Right renal pelvis (tissue), 4 donors: ENCODE measurements at regions not wholly inside any gene's neighbourhood (a gene's known extent, or its start where the extent isn't known, plus 50 kb on each side); places are given as distances from the start of the nearest gene placed in this dataset.

Experiments
- DNase-seq, 4 donors: peaks; one replicate each; pipeline ENCODE4 v3.0.0-alpha.2; 2013; ENCODE audit warnings: low read depth in 4 of 4, low spot score in 3 of 4, missing footprints in 1 of 4

- DNase-seq = no peak
These were observed 157.7 kb upstream of the SLC24A2 start for GRCh38 chr9:19946441-19947109.

- DNase-seq = no peak
These were observed 153.0 kb upstream of the SLC24A2 start for GRCh38 chr9:19941874-19942273.

GRCh38 chr9:19940811-19941535 is 152.1 kb upstream of the SLC24A2 start:
- peak in 2 of 4 donors; percentile 51 to 69 for DNase-seq

- no peak for DNase-seq
These were observed 151.0 kb upstream of the SLC24A2 start for GRCh38 chr9:19939734-19940278.

GRCh38 chr9:19938990-19939733 is 150.3 kb upstream of the SLC24A2 start:
- no peak for DNase-seq

DNA sequence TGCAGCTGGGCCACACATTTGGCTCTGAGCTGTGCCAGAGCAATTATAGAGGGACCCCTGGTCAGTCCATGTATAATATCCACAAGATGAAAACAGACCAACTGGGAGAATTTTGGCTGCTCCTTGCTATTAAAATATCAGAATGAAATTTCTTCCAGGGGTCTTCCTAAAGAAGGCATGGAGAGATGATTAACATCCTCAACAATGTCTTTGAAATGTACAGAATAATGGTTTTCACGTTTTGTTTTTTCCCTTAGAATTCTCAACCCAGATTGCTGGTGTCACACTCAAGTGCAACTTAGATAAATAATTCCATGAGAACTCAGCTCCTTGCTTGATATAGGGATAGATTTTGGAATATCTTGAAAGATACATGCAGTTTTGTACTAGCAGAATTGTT is 148.3 kb upstream of the SLC24A2 start:
- DNase-seq = no peak

DNA sequence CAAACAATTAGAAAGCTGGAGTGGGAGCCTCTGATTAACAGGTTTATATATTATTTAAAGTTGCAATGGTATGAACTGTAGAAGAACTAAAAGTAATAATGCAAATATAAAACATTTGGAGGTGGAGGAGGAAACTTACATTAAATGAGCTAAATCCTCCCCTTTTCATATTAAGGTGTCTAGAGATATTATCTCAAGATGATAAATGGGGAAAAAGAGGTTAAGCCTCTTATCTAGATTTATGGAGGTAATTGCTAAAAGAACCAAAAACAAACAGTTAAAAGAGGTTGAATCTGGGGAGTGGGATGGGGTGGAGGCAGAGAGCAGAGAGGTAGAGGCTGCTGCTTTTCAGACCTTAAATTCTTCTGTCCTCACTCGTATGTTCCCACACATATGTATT is 147.8 kb upstream of the SLC24A2 start:
- DNase-seq = no peak

DNA sequence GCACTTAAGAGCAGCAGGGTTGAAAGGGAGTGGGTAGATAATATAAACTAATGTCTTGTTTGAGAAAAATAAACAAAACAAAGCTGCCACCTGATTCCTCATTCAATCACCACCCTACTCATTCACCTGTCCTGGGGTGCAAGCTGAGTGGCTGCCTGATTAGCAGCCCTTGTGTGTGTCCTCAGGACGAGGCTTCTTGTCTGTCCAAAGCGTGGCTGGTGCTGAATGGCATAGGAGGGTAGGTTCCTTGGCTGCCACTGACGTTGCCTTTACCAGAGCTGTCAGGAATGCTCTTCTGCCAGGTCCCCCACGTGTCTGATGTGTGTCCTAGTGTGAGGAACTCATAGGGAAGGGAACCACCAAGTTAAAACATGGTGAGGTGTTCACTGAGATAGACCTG is 146.6 kb upstream of the SLC24A2 start:
- DNase-seq = no peak

DNA sequence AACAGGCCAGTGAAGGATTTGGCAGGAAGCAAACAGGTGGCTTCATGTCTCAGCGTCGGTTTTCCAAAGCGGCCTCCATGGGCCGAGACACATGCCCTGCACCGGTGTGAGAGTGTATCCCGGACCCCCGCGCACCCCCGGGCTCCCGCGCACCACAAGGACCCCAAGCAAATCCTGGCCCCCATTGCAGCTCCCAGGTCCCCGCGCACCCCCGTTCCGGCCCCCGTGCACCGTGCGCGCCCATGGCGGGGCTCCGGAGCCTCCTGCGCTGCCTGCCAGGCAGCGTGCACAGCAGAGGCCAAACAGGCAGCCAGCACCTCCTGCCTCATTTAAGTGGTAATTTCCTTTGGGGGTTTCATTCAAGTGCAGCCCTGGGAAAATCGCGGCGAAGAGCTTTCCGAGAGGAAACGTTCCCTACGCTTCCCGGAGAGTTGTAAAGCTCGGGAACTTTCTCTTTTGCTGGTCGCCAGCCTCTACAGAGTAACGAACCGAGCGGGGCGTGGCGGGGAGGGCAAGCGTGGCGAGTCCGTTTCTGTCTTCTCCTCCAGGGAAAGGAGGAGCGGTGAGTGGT is 145.5 kb upstream of the SLC24A2 start:
- no peak for DNase-seq

GRCh38 chr9:19931098-19931890 is 142.5 kb upstream of the SLC24A2 start:
- no peak for DNase-seq

DNA sequence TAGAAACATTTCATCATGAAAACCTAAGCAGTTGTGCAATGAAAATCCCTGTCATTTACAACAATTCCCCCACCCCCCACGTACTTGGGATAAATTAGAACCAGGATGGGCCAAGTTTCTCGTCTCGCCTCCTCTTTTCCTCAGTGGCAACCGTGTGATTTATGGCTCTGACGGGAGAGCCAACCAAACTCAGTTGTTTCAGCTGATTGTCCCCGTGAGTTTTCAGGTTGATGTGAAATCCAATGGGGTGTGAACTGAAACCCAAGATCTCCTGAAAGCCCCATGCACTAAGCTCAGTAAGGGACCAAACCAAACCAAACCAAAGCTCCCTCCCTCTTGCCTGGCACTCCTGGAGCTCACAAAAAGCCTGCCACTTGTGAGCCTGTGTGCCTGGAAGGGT is 138.7 kb upstream of the SLC24A2 start:
- no peak for DNase-seq

DNA sequence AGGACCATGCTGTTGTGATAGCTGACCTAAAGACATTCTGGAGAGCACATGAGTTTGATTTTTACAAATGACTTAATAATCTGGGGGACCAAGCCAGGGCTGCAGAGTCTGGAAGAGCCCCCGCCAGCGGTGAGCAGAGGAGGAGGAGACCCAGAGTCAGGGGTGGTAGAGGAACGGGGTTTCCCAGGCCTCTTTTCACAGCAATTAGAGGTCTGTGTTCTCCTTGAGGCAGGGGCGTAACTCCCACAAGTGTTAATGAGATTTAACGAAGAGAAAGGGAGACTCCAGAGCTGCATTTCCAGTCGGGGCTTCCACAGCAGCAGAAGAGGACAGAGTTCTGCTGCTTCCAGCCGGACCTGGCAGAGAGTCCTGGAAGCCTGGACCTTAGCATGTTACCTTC is 137.9 kb upstream of the SLC24A2 start:
- no peak for DNase-seq

DNA sequence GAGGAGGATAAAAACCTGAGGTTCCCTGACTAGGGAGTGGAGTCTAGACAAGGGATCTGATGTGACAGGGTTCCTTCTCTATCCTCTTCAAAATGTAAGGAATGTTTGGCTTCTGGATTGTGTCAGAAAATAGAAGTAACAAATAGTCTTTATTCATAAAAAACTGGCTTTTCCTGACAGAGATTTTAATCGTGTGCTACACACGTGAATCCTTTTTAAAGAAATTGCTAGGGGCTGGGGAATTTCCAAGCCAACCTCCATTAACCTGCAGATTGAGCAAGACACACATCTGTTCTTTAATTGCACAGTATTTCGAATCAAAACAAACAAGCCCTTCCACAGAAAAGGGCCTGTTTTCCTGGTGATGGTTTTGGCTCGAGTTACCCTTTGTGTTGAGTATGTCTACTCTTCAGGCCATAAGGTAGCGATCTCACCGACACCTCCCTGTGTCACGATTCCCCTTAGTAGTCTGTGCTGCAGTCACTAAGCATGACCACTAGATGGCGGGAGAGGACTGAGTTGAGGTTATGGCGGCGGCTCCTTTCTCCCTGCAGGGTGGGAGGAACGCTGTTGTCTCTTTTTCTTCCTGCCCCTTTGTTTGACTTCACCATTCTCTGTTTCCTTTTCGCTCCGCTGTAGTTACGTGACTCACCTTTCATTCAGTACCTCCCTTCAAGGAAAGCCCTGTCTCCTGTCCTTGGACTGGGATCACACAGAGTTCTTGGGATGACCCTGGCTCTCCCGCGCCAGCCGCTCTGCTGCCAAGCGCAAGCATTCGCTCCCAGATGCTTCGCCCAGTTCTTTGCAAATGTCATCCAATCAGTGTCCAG is 137.1 kb upstream of the SLC24A2 start:
- peak; percentile 59 to 79 (median 70) for DNase-seq

GRCh38 chr9:19924080-19924479 is 135.2 kb upstream of the SLC24A2 start:
- no peak for DNase-seq

DNA sequence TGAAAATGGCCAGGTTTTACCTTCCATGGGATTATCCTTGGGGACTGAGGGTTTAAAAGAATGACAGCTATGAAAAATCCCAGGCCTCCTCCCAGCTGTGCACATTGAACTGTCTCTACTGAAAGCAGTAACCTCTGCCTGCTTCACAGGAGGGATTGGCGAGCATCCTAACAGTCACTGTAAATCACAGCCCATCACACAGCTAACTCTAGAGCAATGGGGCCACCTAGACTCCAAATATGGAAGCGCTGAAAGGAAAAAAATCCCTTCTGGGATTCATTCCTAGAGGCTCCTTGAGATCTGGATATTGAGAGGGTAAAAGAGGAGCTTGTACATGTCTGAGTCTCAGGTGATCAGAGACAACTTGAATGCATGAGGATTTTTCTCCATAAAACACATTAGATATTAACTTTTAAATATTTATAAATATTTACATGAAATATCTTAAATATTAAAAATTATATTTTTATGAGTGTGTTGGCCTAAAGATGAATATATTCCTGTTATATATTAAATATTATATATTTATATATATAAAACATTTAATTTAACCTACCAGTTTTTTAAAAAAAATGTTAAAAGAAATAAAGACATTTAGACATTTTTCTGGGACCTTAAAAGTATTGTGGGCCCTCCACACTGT is 133.8 kb upstream of the SLC24A2 start:
- DNase-seq = peak in 2 of 4 donors; percentile 53 to 54

GRCh38 chr9:19920401-19920800 is 131.6 kb upstream of the SLC24A2 start:
- DNase-seq = no peak

DNA sequence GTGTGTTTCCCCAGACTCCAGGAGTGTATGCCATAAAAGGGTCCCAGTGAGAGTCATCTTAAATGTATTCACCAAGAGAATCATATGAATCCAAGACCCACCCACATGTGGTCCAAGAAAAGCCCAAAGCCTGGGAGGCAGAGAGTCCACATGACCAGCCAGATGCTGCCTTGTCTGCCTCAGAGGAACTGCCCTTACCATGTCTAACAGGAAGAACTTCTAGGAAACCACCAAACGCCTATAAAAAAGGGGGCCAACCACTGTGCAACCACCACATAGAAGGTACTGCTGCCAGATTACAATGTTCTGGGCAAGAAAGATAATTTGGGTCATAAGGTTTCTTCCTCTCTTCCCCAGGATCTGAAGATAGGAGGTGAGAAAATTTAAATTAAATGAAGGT is 129.8 kb upstream of the SLC24A2 start:
- DNase-seq = no peak

DNA sequence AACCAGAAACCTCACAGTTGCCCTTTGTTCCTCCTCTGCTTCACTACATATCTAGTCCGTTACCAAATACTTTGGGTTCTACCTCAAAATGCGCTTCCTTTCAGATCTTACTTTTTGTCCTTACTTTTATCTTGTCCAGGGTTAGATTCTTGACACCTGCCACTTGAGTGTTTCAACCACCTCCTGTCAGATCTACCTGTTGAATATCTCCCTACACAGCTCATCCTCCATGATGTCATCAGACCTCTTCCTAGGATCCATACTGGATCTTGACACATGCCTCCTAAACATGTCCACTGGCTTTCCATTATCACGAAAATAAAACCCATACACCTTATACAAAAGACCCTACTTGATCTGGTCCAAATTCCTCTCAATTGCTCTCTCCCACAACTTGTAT is 125.2 kb upstream of the SLC24A2 start:
- DNase-seq = no peak

GRCh38 chr9:19913151-19913550 is 124.3 kb upstream of the SLC24A2 start:
- no peak for DNase-seq
